NCI-H82 treated with DMSO at 0.1 percent for 48 hours (cell line): ENCODE measurements at regions not wholly inside any gene's neighbourhood (a gene's known extent, or its start where the extent isn't known, plus 50 kb on each side); places are given as distances from the start of the nearest gene placed in this dataset.

Experiments used
- DNase-seq: peaks from one replicate; lab custom pipeline; 2025; ENCODE audit not compliant: unreplicated experiment; lab: John Stamatoyannopoulos, UW

- no peak for DNase-seq
Measured at GRCh38 chr4:18840481-18840880, 818.9 kb upstream of the LCORL start.

- DNase-seq: no peak
Measured at GRCh38 chr4:18816228-18816895, 794.8 kb upstream of the LCORL start.

- no peak for DNase-seq
Measured at GRCh38 chr4:18815779-18816173, 794.2 kb upstream of the LCORL start.

- no peak for DNase-seq
Measured at GRCh38 chr4:18815081-18815778, 793.7 kb upstream of the LCORL start.

GRCh38 chr4:18813771-18814170, 792.2 kb upstream of the LCORL start:
- DNase-seq: no peak

- DNase-seq: no peak
Measured at GRCh38 chr4:18813055-18813454, 791.5 kb upstream of the LCORL start.

- no peak for DNase-seq
Measured at GRCh38 chr4:18803781-18804180, 782.2 kb upstream of the LCORL start.

- DNase-seq: no peak
Measured at GRCh38 chr4:18798123-18798522, 776.6 kb upstream of the LCORL start.

GRCh38 chr4:18795794-18796193, 774.2 kb upstream of the LCORL start:
- no peak for DNase-seq

GRCh38 chr4:18777190-18777930, 755.8 kb upstream of the LCORL start:
- DNase-seq: no peak

- DNase-seq: no peak
Measured at GRCh38 chr4:18767921-18768320, 746.4 kb upstream of the LCORL start.

- no peak for DNase-seq
Measured at GRCh38 chr4:18756671-18757070, 735.1 kb upstream of the LCORL start.

- DNase-seq: no peak
Measured at GRCh38 chr4:18754180-18754579, 732.6 kb upstream of the LCORL start.

GRCh38 chr4:18751083-18751482, 729.5 kb upstream of the LCORL start:
- no peak for DNase-seq

- no peak for DNase-seq
Measured at GRCh38 chr4:18749391-18749790, 727.8 kb upstream of the LCORL start.

GRCh38 chr4:18736551-18736950, 715.0 kb upstream of the LCORL start:
- no peak for DNase-seq

- no peak for DNase-seq
Measured at GRCh38 chr4:18735740-18736268, 714.2 kb upstream of the LCORL start.

GRCh38 chr4:18734405-18734804, 712.9 kb upstream of the LCORL start:
- DNase-seq: no peak

- no peak for DNase-seq
Measured at GRCh38 chr4:18733961-18734360, 712.4 kb upstream of the LCORL start.

- no peak for DNase-seq
Measured at GRCh38 chr4:18722748-18723191, 701.2 kb upstream of the LCORL start.

- no peak for DNase-seq
Measured at GRCh38 chr4:18698119-18698883, 676.7 kb upstream of the LCORL start.
